Esophagus muscularis mucosa (tissue), 4 donors: ENCODE measurements at regions not wholly inside any gene's neighbourhood (a gene's known extent, or its start where the extent isn't known, plus 50 kb on each side); places are given as distances from the start of the nearest gene placed in this dataset.

Experiments used
- DNase-seq: peaks from one replicate; pipeline ENCODE4 v3.0.0-alpha.2; 2017; ENCODE audit errors: extremely low spot score
- H3K27ac ChIP-seq, 4 donors: fragments of 200-600 bp; sonication (generic); replicated peaks in 1 of 4; 1 replicate in 3 of 4; 2 replicates in 1 of 4; pipeline ENCODE4 v1.5.1; 2016 to 2019; ENCODE audit warnings: mild to moderate bottlenecking in 1 of 4
- H3K27me3 ChIP-seq, 4 donors: fragments of 200-600 bp; sonication (generic); one replicate each; pipeline versions ENCODE4 v1.5.1 to v1.6.0; 2016 to 2019
- H3K36me3 ChIP-seq, 4 donors: fragments of 200-600 bp; sonication (generic); one replicate each; pipeline ENCODE4 v1.5.1; 2016 to 2019
- H3K4me1 ChIP-seq, 4 donors: fragments of 200-600 bp; sonication (generic); one replicate each; pipeline ENCODE4 v1.5.1; 2016 to 2019
- H3K4me3 ChIP-seq, 4 donors: fragments of 200-600 bp; sonication (generic); 1 replicate in 2 of 4; 2 replicates in 2 of 4; pipeline ENCODE4 v1.5.1; 2016 to 2019; ENCODE audit warnings: mild to moderate bottlenecking in 4 of 4, moderate library complexity in 1 of 4
- H3K9me3 ChIP-seq, 4 donors: fragments of 200-600 bp; sonication (generic); 1 replicate in 3 of 4; 2 replicates in 1 of 4; pipeline ENCODE4 v1.5.1; 2016 to 2019
- CTCF ChIP-seq, 3 experiments: fragments of 200-600 bp in 2 of 3; fragments of 450-650 bp in 1 of 3; sonication (generic) in 2 of 3; IDR thresholded peaks; one replicate each; pipeline ENCODE4 v1.5.1; 2017 to 2019; ENCODE audit warnings: antibody characterized with exemption in 3 of 3, mild to moderate bottlenecking in 2 of 3, moderate library complexity in 1 of 3
- EP300 ChIP-seq: sonication (generic); formaldehyde crosslinking; IDR thresholded peaks from one replicate; pipeline ENCODE4 v1.6.1; 2017; ENCODE audit warnings: antibody characterized with exemption
- POLR2A ChIP-seq: fragments of 450-650 bp; IDR thresholded peaks from one replicate; pipeline ENCODE4 v1.6.1; 2017; ENCODE audit warnings: antibody characterized with exemption, moderate library complexity, mild to moderate bottlenecking, low read depth
- POLR2AphosphoS5 ChIP-seq, 2 donors: sonication (generic); formaldehyde crosslinking; IDR thresholded peaks; one replicate each; pipeline ENCODE4 v1.6.1; 2017; ENCODE audit warnings: antibody characterized with exemption in 2 of 2
- WGBS: methylation state at CpG from one replicate; pipeline ENCODE4 v1.1.5; 2018; 5-methylcytosine and 5-hydroxymethylcytosine counted together
- intact Hi-C: fragments of 100-400 bp; cut with DNase I; formaldehyde crosslinking; loops from one replicate; pipeline ENCODE4 v1.15.1; 2023

- Histone ChIP-seq H3K27me3 (no peaks in the 10 kb centered on the region), H3K27ac (no peak overlapping the region), H3K4me3 (no peak overlapping the region), H3K36me3 (no peaks in the 10 kb centered on the region), H3K9me3 (no peaks in the 10 kb centered on the region), H3K4me1 (peaks cover 0 to 21% (median 12%) of the 10 kb centered on the region in 4 donors)
- intact Hi-C loops = no loop called here
- DNase-seq = no peak
- TF ChIP-seq EP300 (no peak), POLR2AphosphoS5 (IDR thresholded peaks at IDR 0.05) (no peak), POLR2A (no peak), CTCF (IDR thresholded peaks at IDR 0.05) (no peak)
- 27% methylated on average over 2 of the region's 2 CpGs for WGBS
These were observed 182.5 kb downstream of the IRX5 start for GRCh38 chr16:55113210-55113609.

- 85% methylated on average over 2 of the region's 2 CpGs for WGBS
- Histone ChIP-seq H3K4me1 (peaks cover 0 to 21% (median 12%) of the 10 kb centered on the region in 4 donors), H3K27me3 (no peaks in the 10 kb centered on the region), H3K4me3 (no peak overlapping the region), H3K9me3 (no peaks in the 10 kb centered on the region), H3K27ac (no peak overlapping the region), H3K36me3 (no peaks in the 10 kb centered on the region)
- intact Hi-C loops = no loop called here
- TF ChIP-seq CTCF (IDR thresholded peaks at IDR 0.05) (no peak), POLR2AphosphoS5 (IDR thresholded peaks at IDR 0.05) (no peak), EP300 (no peak), POLR2A (no peak)
- DNase-seq = no peak
These were observed 184.8 kb downstream of the IRX5 start for GRCh38 chr16:55115506-55115905.

- intact Hi-C loops = no loop called here
These were observed 185.7 kb downstream of the IRX5 start for GRCh38 chr16:55116165-55116920.

GRCh38 chr16:55118701-55119260, 188.1 kb downstream of the IRX5 start:
- no peaks in the 10 kb centered on the region for H3K36me3 ChIP-seq
- TF ChIP-seq POLR2AphosphoS5 (IDR thresholded peaks at IDR 0.05) (no peak), EP300 (no peak), POLR2A (no peak), CTCF (IDR thresholded peaks at IDR 0.05) (no peak)
- H3K4me3 ChIP-seq = no peak overlapping the region
- H3K27ac ChIP-seq = no peak overlapping the region
- H3K4me1 ChIP-seq = peaks cover 0 to 14% (median 5%) of the 10 kb centered on the region in 4 donors
- H3K9me3 ChIP-seq = peaks cover 0 to 13% (median 2%) of the 10 kb centered on the region in 4 donors
- peaks cover 0 to 3% (median 0%) of the 10 kb centered on the region in 4 donors for H3K27me3 ChIP-seq
- intact Hi-C loops = no loop called here
- DNase-seq = no peak
- 91% methylated on average over 6 of the region's 10 CpGs for WGBS

More at GRCh38 chr16:55116165-55116920, 185.7 kb downstream of the IRX5 start:
- Histone ChIP-seq H3K4me1 (peaks cover 0 to 21% (median 12%) of the 10 kb centered on the region in 4 donors), H3K27me3 (peaks cover 0 to under 1% (median 0%) of the 10 kb centered on the region in 4 donors), H3K4me3 (no peak overlapping the region), H3K36me3 (no peaks in the 10 kb centered on the region), H3K27ac (no peak overlapping the region), H3K9me3 (no peaks in the 10 kb centered on the region)
- no peak for TF ChIP-seq EP300
- no peak for TF ChIP-seq POLR2AphosphoS5 (IDR thresholded peaks at IDR 0.05)
- TF ChIP-seq CTCF (IDR thresholded peaks at IDR 0.05) = no peak
- TF ChIP-seq POLR2A = no peak
- no peak for DNase-seq
- WGBS = 68% methylated on average over 14 of the region's 14 CpGs
